Erythroblast (primary cell): ENCODE measurements at regions not wholly inside any gene's neighbourhood (a gene's known extent, or its start where the extent isn't known, plus 50 kb on each side); places are given as distances from the start of the nearest gene placed in this dataset.

ENCODE experiments used
- GATA1 ChIP-seq: IDR thresholded peaks from 2 replicates; pipeline ENCODE4 v1.6.1; 2011; ENCODE audit warnings: low read depth, mild to moderate bottlenecking, control low read depth, low read length, moderate library complexity
- POLR2A ChIP-seq: IDR thresholded peaks from 2 replicates; pipeline ENCODE4 v1.6.1; 2011; ENCODE audit warnings: mild to moderate bottlenecking, low read length

- TF ChIP-seq POLR2A = no peak
- no peak for TF ChIP-seq GATA1
Measured at GRCh38 chr14:76289276-76289675, 86.7 kb upstream of the ESRRB start.
